GM12878 (cell line): ENCODE measurements at regions not wholly inside any gene's neighbourhood (a gene's known extent, or its start where the extent isn't known, plus 50 kb on each side); places are given as distances from the start of the nearest gene placed in this dataset.

Experiments
- ATAC-seq: fragments of 200-7000 bp; cut with Tn5 transposase; 3 replicates; pipeline ENCODE4 v1.9.1; 2020; ENCODE audit warnings: mild to moderate bottlenecking, moderate library complexity
- BruUV-seq: library from RNA; stranded (reverse); fragments of 400-500 nt; replicated peaks from 2 replicates; lab custom pipeline; 2021; lab: Mats Ljungman, UMichigan
- CTCF ChIA-PET: fragments of 300-600 bp; sonication (Branson Sonifier 250); formaldehyde crosslinking; extraction: SDS; loops from one replicate; lab custom pipeline; 2021; ENCODE audit warnings: inconsistent platforms; lab: Yijun Ruan, JAX
- POLR2A ChIA-PET: fragments of 350-600 bp; formaldehyde crosslinking; extraction: SDS; loops from one replicate; lab custom pipeline; 2021; ENCODE audit warnings: inconsistent platforms; lab: Charles Lee
- RAD21 ChIA-PET: fragments of 300-600 bp; sonication (Branson Sonifier 250); formaldehyde crosslinking; loops from one replicate; lab custom pipeline; 2023; ENCODE audit warnings: antibody characterized with exemption; ENCODE audit not compliant: unreplicated experiment; lab: Charles Lee
- SMC1A ChIA-PET: fragments of 300-600 bp; sonication (Branson Sonifier 250); formaldehyde crosslinking; loops from one replicate; lab custom pipeline; 2023; ENCODE audit not compliant: unreplicated experiment, uncharacterized antibody; lab: Charles Lee
- DNase-seq: peaks from one replicate; pipeline ENCODE4 v3.0.0-alpha.2; 2011; ENCODE audit warnings: low read depth, low spot score
- FAIRE-seq: peaks from 3 replicates; lab custom pipeline; 2011; peaks lifted over from hg19 to GRCh38; lab: Jason Lieb, UNC
- H2AFZ ChIP-seq: 2 replicates; pipeline ENCODE4 v1.6.0; 2011; ENCODE audit warnings: low read depth, low read length, control low read depth; ENCODE audit not compliant: control insufficient read depth
- H3K27ac ChIP-seq: 2 replicates; pipeline ENCODE4 v1.5.1; 2011; ENCODE audit warnings: control low read depth; ENCODE audit not compliant: control insufficient read depth, insufficient read depth
- H3K27me3 ChIP-seq, 2 experiments: replicated peaks in 1 of 2; 2 replicates each; pipeline versions ENCODE4 v1.6.0 to v1.6.1; 2011; ENCODE audit warnings: low read length in 1 of 2; ENCODE audit not compliant: control insufficient read depth in 2 of 2, insufficient read depth in 2 of 2
- H3K36me3 ChIP-seq, 2 experiments: 2 replicates each; pipeline ENCODE4 v1.5.1; 2011; ENCODE audit warnings: low read length in 1 of 2; ENCODE audit not compliant: control insufficient read depth in 2 of 2, insufficient read depth in 2 of 2
- H3K4me1 ChIP-seq: 2 replicates; pipeline ENCODE4 v1.6.1; 2011; ENCODE audit warnings: mild to moderate bottlenecking, low read length, moderate library complexity, mixed read lengths; ENCODE audit not compliant: control insufficient read depth, insufficient read depth
- H3K4me2 ChIP-seq: 2 replicates; pipeline ENCODE4 v1.6.0; 2011; ENCODE audit warnings: control low read depth; ENCODE audit not compliant: control insufficient read depth, insufficient read depth
- H3K4me3 ChIP-seq: fragments of 200-600 bp; sonication (generic); 2 replicates; pipeline ENCODE4 v1.5.1; 2016
- H3K79me2 ChIP-seq: 2 replicates; pipeline ENCODE4 v1.6.0; 2011; ENCODE audit warnings: low read length; ENCODE audit not compliant: control insufficient read depth, insufficient read depth
- H3K9ac ChIP-seq: 2 replicates; pipeline ENCODE4 v1.8.0; 2011; ENCODE audit warnings: low read length, control low read depth, mixed read lengths; ENCODE audit not compliant: control insufficient read depth, insufficient read depth
- H3K9me3 ChIP-seq: replicated peaks from 3 replicates; pipeline ENCODE4 v1.5.1; 2011; ENCODE audit warnings: mild to moderate bottlenecking, low read length; ENCODE audit not compliant: control insufficient read depth, insufficient read depth
- H4K20me1 ChIP-seq: 2 replicates; pipeline ENCODE4 v1.6.0; 2011; ENCODE audit not compliant: control insufficient read depth, insufficient read depth
- CBX5 ChIP-seq: sonication (generic); IDR thresholded peaks from 2 replicates; pipeline ENCODE4 v1.6.1; 2016; ENCODE audit warnings: low read depth, moderate library complexity, mild to moderate bottlenecking, inconsistent platforms
- CEBPZ ChIP-seq: fragments of 150-350 bp; IDR thresholded peaks from 2 replicates; pipeline ENCODE4 v1.6.1; 2016; ENCODE audit warnings: low read depth, low read length
- CTCF ChIP-seq, 3 experiments: IDR thresholded peaks in 2 of 3; conservative IDR thresholded peaks in 1 of 3; 2 replicates each; pipeline ENCODE4 v1.5.1; 2011; ENCODE audit warnings: low read depth in 3 of 3, low read length in 3 of 3, mild to moderate bottlenecking in 3 of 3, control low read depth in 2 of 3, moderate library complexity in 2 of 3, inconsistent platforms in 1 of 3, mixed read lengths in 1 of 3; ENCODE audit not compliant: control insufficient read depth in 2 of 3, insufficient read depth in 1 of 3; ENCODE audit errors: extremely low read depth in 1 of 3
- FOXK2 ChIP-seq: fragments of 450-650 bp; IDR thresholded peaks from 2 replicates; pipeline ENCODE4 v1.6.1; 2017; ENCODE audit warnings: mild to moderate bottlenecking, moderate library complexity
- IKZF1 ChIP-seq: fragments of 450-650 bp; conservative IDR thresholded peaks from 2 replicates; pipeline ENCODE4 v1.6.1; 2017; ENCODE audit warnings: antibody characterized with exemption, mild to moderate bottlenecking
- LARP7 ChIP-seq: fragments of 450-650 bp; IDR thresholded peaks from 2 replicates; pipeline ENCODE4 v1.6.1; 2017; ENCODE audit warnings: mild to moderate bottlenecking
- MTA2 ChIP-seq: fragments of 450-650 bp; IDR thresholded peaks from 2 replicates; pipeline ENCODE4 v1.6.1; 2016; ENCODE audit warnings: low read depth, mild to moderate bottlenecking, moderate library complexity
- NFXL1 ChIP-seq: fragments of 450-650 bp; IDR thresholded peaks from 2 replicates; pipeline ENCODE4 v1.6.1; 2017; ENCODE audit warnings: antibody characterized with exemption, mild to moderate bottlenecking, borderline replicate concordance
- NR2C1 ChIP-seq: fragments of 450-650 bp; IDR thresholded peaks from 2 replicates; pipeline ENCODE4 v1.6.1; 2017; ENCODE audit warnings: antibody characterized with exemption, mild to moderate bottlenecking, moderate library complexity
- RAD21 ChIP-seq: IDR thresholded peaks from 2 replicates; pipeline ENCODE4 v1.6.1; 2011; ENCODE audit warnings: mild to moderate bottlenecking, low read depth, low read length, moderate library complexity; ENCODE audit not compliant: insufficient read depth
- RELA ChIP-seq: fragments of 450-650 bp; IDR thresholded peaks from 2 replicates; pipeline ENCODE4 v1.8.0; 2014; ENCODE audit warnings: borderline replicate concordance; ENCODE audit not compliant: partially characterized antibody
- RFX5 ChIP-seq: IDR thresholded peaks from 2 replicates; pipeline ENCODE4 v1.6.1; 2011; ENCODE audit warnings: low read depth, low read length, improper control_type of control experiment
- SIN3A ChIP-seq: IDR thresholded peaks from 2 replicates; pipeline ENCODE4 v1.6.1; 2012; ENCODE audit warnings: low read depth, low read length, improper control_type of control experiment
- SIX5 ChIP-seq: IDR thresholded peaks from 2 replicates; pipeline ENCODE4 v1.6.1; 2011; ENCODE audit warnings: mild to moderate bottlenecking, low read depth, low read length, moderate library complexity; ENCODE audit not compliant: severe bottlenecking
- SKIL ChIP-seq: fragments of 450-650 bp; IDR thresholded peaks from 2 replicates; pipeline ENCODE4 v1.6.1; 2017; ENCODE audit warnings: mild to moderate bottlenecking, low read depth, inconsistent platforms; ENCODE audit not compliant: poor library complexity, severe bottlenecking
- TBL1XR1 ChIP-seq: IDR thresholded peaks from 2 replicates; pipeline ENCODE4 v1.6.1; 2012; ENCODE audit warnings: low read depth, low read length, improper control_type of control experiment
- USF1 ChIP-seq: IDR thresholded peaks from 2 replicates; pipeline ENCODE4 v1.6.1; 2011; ENCODE audit warnings: borderline replicate concordance, low read depth, mild to moderate bottlenecking, moderate library complexity, mixed read lengths, low read length; ENCODE audit not compliant: insufficient read depth; ENCODE audit errors: extremely low read length
- WRNIP1 ChIP-seq: IDR thresholded peaks from 2 replicates; pipeline ENCODE4 v1.6.1; 2011; ENCODE audit warnings: low read depth, low read length, improper control_type of control experiment, borderline replicate concordance
- ZNF217 ChIP-seq: fragments of 450-650 bp; IDR thresholded peaks from 2 replicates; pipeline ENCODE4 v1.6.1; 2017; ENCODE audit warnings: antibody characterized with exemption, mild to moderate bottlenecking
- WGBS: methylation state at CpG from one replicate; pipeline ENCODE4 v1.1.6; 2016; ENCODE audit warnings: low lambda C conversion rate; ENCODE audit not compliant: insufficient replicate concordance, insufficient coverage; ENCODE audit errors: missing lambda C conversion rate; 5-methylcytosine and 5-hydroxymethylcytosine counted together
- in situ Hi-C: fragments of 300-500 bp; cut with MboI; formaldehyde crosslinking; loops from 9 replicates; pipeline ENCODE4 v1.14.3; 2018; ENCODE audit warnings: mixed read lengths
- intact Hi-C: fragments of 100-400 bp; cut with micrococcal nuclease; formaldehyde crosslinking; loops from one replicate; pipeline ENCODE4 v1.14.2; 2022; ENCODE audit not compliant: unreplicated experiment

GRCh38 chr2:184326066-184326465, 272.3 kb upstream of the ZNF804A start:
- Histone ChIP-seq H3K27me3 (no peaks in the 10 kb centered on the region), H3K27ac (no peak overlapping the region), H3K9ac (no peak overlapping the region), H3K79me2 (no peaks in the 10 kb centered on the region), H3K4me3 (no peak overlapping the region), H3K9me3 (no peaks in the 10 kb centered on the region), H3K4me2 (no peak overlapping the region), H3K36me3 (no peaks in the 10 kb centered on the region), H2AFZ (no peak overlapping the region), H3K4me1 (no peaks in the 10 kb centered on the region), H4K20me1 (no peaks in the 10 kb centered on the region)
- CTCF ChIA-PET: no interaction called here
- no TSS peak for BruUV-seq
- POLR2A ChIA-PET: no interaction called here
- no peak for ATAC-seq
- RAD21 ChIA-PET: no interaction called here
- in situ Hi-C loops (no loop called here), intact Hi-C loops (no loop called here)
- 0% methylated on average over 2 of the region's 2 CpGs for WGBS
- DNase-seq: no peak
- SMC1A ChIA-PET: no interaction called here
- no peak for FAIRE-seq
- TF ChIP-seq SIX5: no peak
- no peak for TF ChIP-seq CTCF (IDR thresholded peaks at IDR 0.05 in 2 of 3, conservative IDR thresholded peaks at IDR 0.05 in 1 of 3; ENCODE audit: control insufficient read depth in 2 of 3, extremely low read depth in 1 of 3, insufficient read depth in 1 of 3, low read depth in 3 of 3, low read length in 3 of 3)
- TF ChIP-seq CEBPZ: no peak
- no peak for TF ChIP-seq RAD21
- TF ChIP-seq TBL1XR1: no peak
- no peak for TF ChIP-seq USF1
- TF ChIP-seq CBX5: no peak
- no peak for TF ChIP-seq WRNIP1
- no peak for TF ChIP-seq ZNF217
- TF ChIP-seq SIN3A: no peak
- no peak for TF ChIP-seq IKZF1
- no peak for TF ChIP-seq MTA2
- TF ChIP-seq SKIL: no peak
- TF ChIP-seq NR2C1: no peak
- no peak for TF ChIP-seq NFXL1
- no peak for TF ChIP-seq FOXK2
- no peak for TF ChIP-seq RELA
- TF ChIP-seq RFX5: no peak
- no peak for TF ChIP-seq LARP7
